ENCODE measurements at regions not wholly inside any gene's neighbourhood (a gene's known extent, or its start where the extent isn't known, plus 50 kb on each side); places are given as distances from the start of the nearest gene placed in this dataset.
A peak's percentile ranks its signal among the peaks of the same experiment; 100 is the strongest.
"Not testable (repeated sequence)": the region's sequence is repeated elsewhere in the genome, so short reads cannot be mapped to it uniquely, and the experiment has no call there.

GRCh38 chr10:29823553-29824080, 188.8 kb upstream of the SVIL start:
- no peak for DNase-seq

- DNase-seq: no peak
Observed at GRCh38 chr10:29820890-29821461, 186.2 kb upstream of the SVIL start.

DNA sequence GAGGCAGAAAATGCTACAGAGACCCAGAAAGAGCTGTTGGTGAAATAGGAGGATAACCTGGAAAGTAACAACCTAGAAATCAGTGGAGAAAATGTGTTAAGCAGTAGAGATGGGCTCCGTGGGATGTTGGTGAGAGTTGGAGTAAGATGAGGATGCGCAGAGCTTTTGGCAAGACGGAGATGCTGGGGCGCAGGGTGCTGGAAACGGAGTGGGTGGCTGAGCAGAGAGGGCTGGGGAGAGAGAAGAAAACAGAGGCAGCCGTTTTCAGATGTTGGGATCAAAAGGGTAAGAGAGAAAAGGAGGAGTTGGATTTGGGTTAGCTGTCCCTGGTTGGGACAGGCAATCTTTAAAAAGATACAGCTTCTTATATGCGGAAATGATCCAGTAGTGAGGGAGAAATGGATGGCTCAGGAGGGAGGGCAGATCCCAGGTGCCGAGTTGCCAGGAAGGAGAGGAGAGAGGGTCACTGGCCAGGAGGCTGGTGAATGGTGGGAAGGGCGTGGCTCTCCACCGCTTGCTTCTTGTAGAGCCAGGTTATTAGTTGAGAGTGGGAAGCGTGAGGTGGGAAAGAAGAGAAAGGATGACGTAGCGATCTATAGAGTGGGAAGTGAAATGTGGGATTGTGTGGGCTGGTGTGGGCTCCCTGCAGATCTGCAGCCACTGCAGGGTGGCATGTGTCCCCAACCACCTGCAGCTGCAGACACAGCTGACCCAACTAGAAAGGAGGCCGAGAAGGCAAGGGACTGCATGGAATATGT, 182.2 kb upstream of the SVIL start:
- peak in 1 of 2 experiments; percentile 11 for DNase-seq

- no peak for DNase-seq
Observed at GRCh38 chr10:29815572-29815971, 180.8 kb upstream of the SVIL start.

GRCh38 chr10:29811751-29812427, 177.1 kb upstream of the SVIL start:
- DNase-seq: peak; percentile 35 to 67

GRCh38 chr10:29810816-29811215, 176.0 kb upstream of the SVIL start:
- no peak for DNase-seq

GRCh38 chr10:29810231-29810630, 175.5 kb upstream of the SVIL start:
- DNase-seq: not testable (repeated sequence)

GRCh38 chr10:29809383-29809782, 174.6 kb upstream of the SVIL start:
- no peak for DNase-seq

DNA sequence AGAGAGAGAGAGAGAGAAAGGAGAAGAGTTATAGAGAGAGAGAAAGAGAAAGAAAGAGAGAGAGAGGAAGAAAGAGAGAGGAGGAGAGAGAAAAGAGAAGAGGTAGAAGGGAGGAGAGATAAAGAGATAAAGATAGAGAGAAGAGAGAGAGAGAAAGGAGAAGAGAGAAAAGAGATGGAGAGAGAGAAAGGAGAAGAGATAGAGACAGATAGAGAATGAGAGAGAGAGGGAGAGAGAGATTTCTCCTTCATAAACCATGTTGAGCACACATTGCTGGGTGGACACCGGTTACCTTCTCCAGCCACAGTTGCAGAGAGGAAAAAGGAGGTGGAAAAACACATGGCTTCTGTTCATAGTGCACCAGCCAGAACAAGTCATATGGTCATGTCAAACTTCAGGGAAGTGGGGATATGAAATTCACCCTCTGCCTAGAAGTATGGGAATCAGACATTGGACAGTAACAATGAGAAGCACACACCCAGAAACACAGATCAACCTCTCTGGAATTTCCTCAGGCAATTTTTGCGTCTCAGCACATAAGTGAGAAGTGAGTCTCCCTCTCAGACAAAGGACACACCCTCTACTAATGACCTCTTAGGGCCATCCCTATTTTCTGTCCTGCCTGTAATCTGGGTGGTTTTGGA, 172.5 kb upstream of the SVIL start:
- no peak for DNase-seq

- no peak for DNase-seq
Observed at GRCh38 chr10:29806350-29806788, 171.6 kb upstream of the SVIL start.

DNA sequence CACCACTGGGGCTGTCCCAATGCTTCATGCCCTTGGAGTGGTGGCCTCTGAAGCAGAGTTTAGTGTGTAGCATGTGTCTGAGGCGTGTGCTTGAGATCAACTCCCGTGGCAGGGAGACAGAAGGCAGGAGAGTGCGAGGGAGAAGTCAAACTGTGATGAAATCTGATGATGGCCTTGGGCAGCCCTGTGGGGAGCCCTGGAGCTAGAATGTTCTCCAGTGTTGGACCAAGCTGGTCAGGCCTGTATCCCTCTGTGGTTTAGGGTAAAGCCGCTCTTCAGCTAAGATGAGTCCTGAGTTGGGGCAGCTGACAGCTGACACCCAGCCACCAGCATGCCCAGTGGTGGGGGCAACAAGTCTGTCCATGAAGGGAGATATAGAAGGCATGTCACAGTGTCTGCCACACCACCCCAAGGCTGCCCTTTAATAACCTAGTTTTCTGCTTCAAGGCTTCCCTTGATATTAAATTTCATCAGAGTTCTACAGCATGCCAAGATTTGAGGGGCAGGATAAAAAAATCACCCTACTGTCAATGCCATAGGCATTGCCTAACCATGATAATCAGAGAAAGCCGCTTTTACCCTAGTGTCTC, 170.5 kb upstream of the SVIL start:
- DNase-seq: no peak

GRCh38 chr10:29804025-29804852, 169.5 kb upstream of the SVIL start:
- DNase-seq: peak; percentile 72 to 88

- no peak for DNase-seq
Observed at GRCh38 chr10:29802171-29802570, 167.4 kb upstream of the SVIL start.

DNA sequence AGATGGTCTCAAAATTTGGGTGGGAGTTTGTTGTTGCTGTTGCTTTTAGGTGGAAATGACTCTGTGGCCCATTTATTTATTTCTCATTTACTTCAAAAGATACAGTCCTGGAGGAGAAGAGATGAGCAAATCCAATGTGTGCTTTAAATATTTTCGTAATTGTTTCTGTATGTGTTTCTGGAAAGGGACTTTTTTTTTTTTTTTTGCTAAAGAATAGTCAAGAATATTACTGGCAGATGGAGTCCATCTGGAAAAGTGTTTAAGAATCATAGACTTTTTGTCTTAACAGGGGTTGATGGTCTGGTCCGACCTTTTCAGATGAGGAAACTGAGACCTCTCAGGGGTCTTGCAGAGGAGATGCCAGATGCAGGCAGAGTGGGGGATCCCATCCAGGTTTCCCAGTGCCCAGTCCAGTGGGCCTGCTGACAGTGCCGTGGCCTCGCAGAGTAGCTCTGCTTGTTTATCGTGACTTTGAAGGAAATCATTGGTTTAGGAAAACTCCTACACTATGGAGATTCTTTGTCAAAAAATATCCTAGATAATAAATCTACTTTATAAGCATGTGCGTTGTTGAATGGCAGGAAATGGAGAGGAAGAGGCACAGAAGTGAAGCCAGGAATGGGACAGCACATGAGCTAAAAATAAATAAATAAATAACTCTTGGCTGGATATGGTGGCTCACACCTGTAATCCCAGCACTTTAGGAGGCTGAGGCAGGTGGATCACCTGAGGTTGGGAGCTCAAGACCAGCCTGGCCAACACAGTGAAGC, 164.3 kb upstream of the SVIL start:
- DNase-seq: no peak

DNA sequence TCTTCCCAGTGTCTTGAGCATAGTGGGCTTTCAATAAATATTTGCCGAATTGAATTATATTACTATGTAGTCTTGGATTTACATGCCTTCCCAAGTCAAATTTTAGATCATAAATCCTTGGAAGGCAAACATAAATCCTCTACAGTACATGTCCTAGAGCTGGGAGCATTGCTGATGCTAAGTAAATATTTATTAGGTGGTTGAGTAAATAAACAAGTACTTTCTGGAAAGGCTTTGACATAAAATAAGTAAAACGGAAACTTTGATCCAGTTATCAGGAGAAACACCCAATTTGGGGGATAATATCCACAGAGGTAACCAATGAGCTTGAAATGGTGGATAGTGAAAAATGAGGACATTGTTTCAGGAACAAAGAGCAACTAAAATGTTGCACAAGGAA, 162.8 kb upstream of the SVIL start:
- no peak for DNase-seq

- no peak for DNase-seq
Observed at GRCh38 chr10:29795850-29796249, 161.1 kb upstream of the SVIL start.

GRCh38 chr10:29794776-29795611, 160.2 kb upstream of the SVIL start:
- DNase-seq: no peak

GRCh38 chr10:29791773-29792172, 157.0 kb upstream of the SVIL start:
- no peak for DNase-seq

DNA sequence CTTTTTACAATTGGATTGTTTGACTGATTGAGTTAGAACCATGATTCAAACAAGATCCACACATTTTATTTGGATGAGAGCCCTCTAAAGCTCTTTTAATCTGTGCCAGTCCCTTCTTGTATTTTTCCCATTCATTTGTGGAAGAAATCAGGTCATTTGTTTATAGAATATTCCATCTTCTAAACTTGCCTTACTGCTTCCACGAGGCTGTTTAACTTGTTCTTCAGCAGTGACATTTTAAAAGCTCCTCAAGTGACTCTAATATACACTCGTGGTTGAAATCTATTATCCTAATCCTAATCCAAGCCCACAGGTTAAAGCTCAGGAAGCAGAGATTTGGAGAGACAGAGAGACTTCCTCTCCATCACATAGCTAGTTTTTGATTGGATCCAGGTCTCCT, 155.4 kb upstream of the SVIL start:
- DNase-seq: no peak

DNA sequence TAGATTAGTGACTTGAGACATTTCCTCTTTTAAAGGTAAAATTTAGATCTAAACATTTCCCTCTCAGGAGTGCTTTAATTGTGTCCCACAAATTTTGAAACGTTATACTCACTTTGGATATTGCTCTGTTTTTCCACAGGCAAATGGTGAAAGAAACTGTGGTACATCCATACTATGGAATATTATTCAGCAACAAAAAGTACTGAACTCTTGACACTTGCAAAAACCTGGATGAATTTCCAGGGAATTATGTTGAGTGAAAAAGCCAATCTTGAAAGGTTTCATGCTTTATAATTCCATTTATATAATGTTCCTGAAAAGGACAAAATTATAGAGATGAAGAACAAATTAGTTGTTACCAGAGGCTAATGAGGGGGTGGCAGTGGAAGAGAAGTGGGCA, 153.3 kb upstream of the SVIL start:
- DNase-seq: no peak
